Gastroesophageal sphincter (tissue), 4 donors: ENCODE measurements at regions not wholly inside any gene's neighbourhood (a gene's known extent, or its start where the extent isn't known, plus 50 kb on each side); places are given as distances from the start of the nearest gene placed in this dataset.

Experiments used
- ATAC-seq: fragments of 150-250 bp; one replicate; pipeline ENCODE4 v1.9.1; 2016; ENCODE audit warnings: mild to moderate bottlenecking, moderate library complexity
- H3K27ac ChIP-seq, 4 donors: fragments of 200-600 bp; sonication (generic) in 3 of 4; 1 replicate in 3 of 4; 2 replicates in 1 of 4; pipeline ENCODE4 v1.5.1; 2016 to 2019
- H3K27me3 ChIP-seq: fragments of 200-600 bp; sonication (generic); one replicate; pipeline ENCODE4 v1.5.1; 2019
- H3K36me3 ChIP-seq, 2 donors: fragments of 200-600 bp; sonication (generic); one replicate each; pipeline ENCODE4 v1.5.1; 2019; ENCODE audit warnings: control low read depth in 1 of 2
- H3K4me1 ChIP-seq, 3 donors: fragments of 200-600 bp; sonication (generic); 1 replicate in 2 of 3; 2 replicates in 1 of 3; pipeline ENCODE4 v1.5.1; 2016 to 2019; ENCODE audit warnings: control low read depth in 2 of 3
- H3K4me3 ChIP-seq, 2 donors: fragments of 200-600 bp; sonication (generic); one replicate each; pipeline ENCODE4 v1.5.1; 2019; ENCODE audit warnings: mild to moderate bottlenecking in 1 of 2, moderate library complexity in 1 of 2
- H3K9me3 ChIP-seq, 3 donors: fragments of 200-600 bp; sonication (generic); one replicate each; pipeline ENCODE4 v1.5.1; 2017 to 2019; ENCODE audit warnings: control low read depth in 2 of 3
- EP300 ChIP-seq: sonication (generic); formaldehyde crosslinking; IDR thresholded peaks from one replicate; pipeline ENCODE4 v1.6.1; 2017; ENCODE audit warnings: antibody characterized with exemption, mild to moderate bottlenecking
- POLR2A ChIP-seq, 2 donors: fragments of 450-650 bp; IDR thresholded peaks; one replicate each; pipeline ENCODE4 v1.6.1; 2017; ENCODE audit warnings: antibody characterized with exemption in 2 of 2, mild to moderate bottlenecking in 2 of 2, moderate library complexity in 1 of 2
- POLR2AphosphoS5 ChIP-seq: sonication (generic); formaldehyde crosslinking; IDR thresholded peaks from one replicate; pipeline ENCODE4 v1.6.1; 2017; ENCODE audit warnings: antibody characterized with exemption
- WGBS, 2 donors: methylation state at CpG; one replicate each; pipeline ENCODE4 v1.1.5; 2018; ENCODE audit warnings: low coverage in 1 of 2; 5-methylcytosine and 5-hydroxymethylcytosine counted together
- TF ChIP-seq, protein P1 (sequence below), 4 experiments: fragments of 200-600 bp in 2 of 4; fragments of 450-650 bp in 2 of 4; sonication (generic) in 1 of 4; IDR thresholded peaks; one replicate each; pipeline ENCODE4 v1.5.1; 2017 to 2019; ENCODE audit warnings: antibody characterized with exemption in 4 of 4, mild to moderate bottlenecking in 2 of 4, moderate library complexity in 2 of 4

DNA sequence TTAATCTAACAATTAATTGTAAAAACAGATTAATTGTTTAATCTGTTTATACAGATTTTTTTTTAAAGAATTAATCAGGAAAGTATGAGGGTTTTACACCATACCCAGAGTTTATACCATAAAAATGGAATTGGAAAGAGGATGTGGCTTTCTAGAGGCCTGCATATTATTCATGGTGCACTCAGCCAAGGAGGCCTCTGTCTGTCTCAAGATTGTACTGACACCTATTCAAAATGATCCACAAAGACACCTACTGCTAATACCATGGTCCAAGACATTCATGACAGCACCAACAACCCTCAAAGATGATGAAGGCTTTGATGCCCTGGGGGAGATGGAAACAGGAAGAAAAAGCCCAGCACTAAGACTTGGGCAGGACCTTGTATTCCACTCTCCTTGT lies 58.1 kb upstream of the MAST4 start:
- no peak overlapping the region for H3K4me3 ChIP-seq
- no peaks in the 10 kb centered on the region for H3K36me3 ChIP-seq
- no peak overlapping the region for H3K27ac ChIP-seq
- no peak for ATAC-seq
- no peaks in the 10 kb centered on the region for H3K9me3 ChIP-seq
- H3K4me1 ChIP-seq, result no peaks in the 10 kb centered on the region
- TF ChIP-seq EP300 (no peak), POLR2AphosphoS5 (no peak), POLR2A (IDR thresholded peaks at IDR 0.05) (no peak)
- H3K27me3 ChIP-seq, result no peaks in the 10 kb centered on the region

DNA sequence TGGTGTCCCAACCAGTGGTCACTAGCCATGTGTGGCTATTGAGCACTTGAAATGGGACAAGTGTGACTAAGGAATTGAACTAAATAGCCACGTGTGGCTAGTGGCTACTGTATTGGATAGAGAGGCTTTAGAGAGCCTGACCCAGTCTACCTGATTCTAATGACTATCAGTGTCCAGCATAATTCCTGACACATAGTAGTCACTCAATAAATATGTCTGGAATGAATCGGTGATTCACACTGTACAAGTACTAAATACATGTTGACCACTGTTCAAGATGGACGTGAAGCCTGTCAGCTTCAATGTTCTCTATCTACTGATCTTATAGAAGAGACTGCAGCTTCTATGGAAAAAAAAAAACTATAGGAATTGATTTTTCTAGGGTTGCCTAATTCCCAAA lies 57.7 kb upstream of the MAST4 start:
- no peak for ATAC-seq
- 92 to 94% methylated on average over 2 to 3 of the region's 3 CpGs for WGBS, 2 donors
- Histone ChIP-seq H3K9me3 (no peaks in the 10 kb centered on the region), H3K27me3 (no peaks in the 10 kb centered on the region), H3K27ac (no peak overlapping the region), H3K36me3 (no peaks in the 10 kb centered on the region), H3K4me3 (no peak overlapping the region), H3K4me1 (no peaks in the 10 kb centered on the region)
- TF ChIP-seq POLR2AphosphoS5, result no peak
- no peak for TF ChIP-seq EP300
- TF ChIP-seq POLR2A (IDR thresholded peaks at IDR 0.05), result no peak
- TF ChIP-seq, protein P1, sequence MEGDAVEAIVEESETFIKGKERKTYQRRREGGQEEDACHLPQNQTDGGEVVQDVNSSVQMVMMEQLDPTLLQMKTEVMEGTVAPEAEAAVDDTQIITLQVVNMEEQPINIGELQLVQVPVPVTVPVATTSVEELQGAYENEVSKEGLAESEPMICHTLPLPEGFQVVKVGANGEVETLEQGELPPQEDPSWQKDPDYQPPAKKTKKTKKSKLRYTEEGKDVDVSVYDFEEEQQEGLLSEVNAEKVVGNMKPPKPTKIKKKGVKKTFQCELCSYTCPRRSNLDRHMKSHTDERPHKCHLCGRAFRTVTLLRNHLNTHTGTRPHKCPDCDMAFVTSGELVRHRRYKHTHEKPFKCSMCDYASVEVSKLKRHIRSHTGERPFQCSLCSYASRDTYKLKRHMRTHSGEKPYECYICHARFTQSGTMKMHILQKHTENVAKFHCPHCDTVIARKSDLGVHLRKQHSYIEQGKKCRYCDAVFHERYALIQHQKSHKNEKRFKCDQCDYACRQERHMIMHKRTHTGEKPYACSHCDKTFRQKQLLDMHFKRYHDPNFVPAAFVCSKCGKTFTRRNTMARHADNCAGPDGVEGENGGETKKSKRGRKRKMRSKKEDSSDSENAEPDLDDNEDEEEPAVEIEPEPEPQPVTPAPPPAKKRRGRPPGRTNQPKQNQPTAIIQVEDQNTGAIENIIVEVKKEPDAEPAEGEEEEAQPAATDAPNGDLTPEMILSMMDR (IDR thresholded peaks at IDR 0.05), result no peak

DNA sequence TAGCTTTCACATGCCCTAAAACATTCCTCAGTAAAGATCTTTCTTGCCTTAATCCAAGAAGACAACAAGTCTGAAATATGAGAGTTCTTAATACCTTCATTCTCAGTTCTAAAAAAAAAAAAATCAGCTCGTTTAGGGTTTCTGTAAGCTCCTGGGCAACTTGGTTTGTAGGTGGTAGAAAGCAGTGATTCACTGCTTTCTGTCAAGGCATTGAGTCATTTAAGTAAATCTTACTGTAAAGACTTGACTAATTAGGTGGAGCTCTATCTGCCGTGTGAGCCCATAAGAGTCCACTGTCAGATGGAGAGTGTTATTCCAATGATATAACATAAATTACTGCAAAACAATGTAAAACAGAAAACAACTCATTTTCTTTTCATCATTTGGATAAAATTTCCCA lies 56.1 kb upstream of the MAST4 start:
- H3K27me3 ChIP-seq, result no peaks in the 10 kb centered on the region
- no peaks in the 10 kb centered on the region for H3K4me1 ChIP-seq
- no peak overlapping the region for H3K4me3 ChIP-seq
- no peak for TF ChIP-seq POLR2AphosphoS5
- TF ChIP-seq, protein P1 (IDR thresholded peaks at IDR 0.05), result no peak
- TF ChIP-seq EP300, result no peak
- TF ChIP-seq POLR2A (IDR thresholded peaks at IDR 0.05), result no peak
- no peak for ATAC-seq
- H3K27ac ChIP-seq, result no peak overlapping the region
- no peaks in the 10 kb centered on the region for H3K9me3 ChIP-seq
- H3K36me3 ChIP-seq, result no peaks in the 10 kb centered on the region
- 9 to 36% methylated on average over 2 of the region's 2 CpGs for WGBS, 2 donors

DNA sequence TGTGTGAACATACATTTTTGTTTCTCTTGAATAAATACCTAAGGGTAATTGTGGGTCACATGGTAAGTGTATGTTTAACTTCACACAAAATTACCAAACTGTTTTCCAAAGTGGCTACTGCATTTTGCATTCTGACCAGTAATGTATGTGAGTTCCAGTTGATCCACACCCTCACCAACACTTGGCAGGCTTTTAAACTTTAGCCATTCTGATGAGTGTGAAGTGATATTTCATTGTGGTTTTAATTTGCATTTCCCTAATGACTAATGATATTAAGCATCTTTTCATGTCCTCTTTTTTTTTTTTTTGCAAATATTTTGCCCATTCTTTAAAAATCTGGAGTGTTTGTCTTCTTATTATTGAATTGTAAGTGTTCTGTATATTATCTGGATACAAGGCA lies 53.5 kb upstream of the MAST4 start:
- no peaks in the 10 kb centered on the region for H3K4me1 ChIP-seq
- TF ChIP-seq POLR2A (IDR thresholded peaks at IDR 0.05) (no peak), EP300 (no peak), POLR2AphosphoS5 (no peak)
- TF ChIP-seq, protein P1 (IDR thresholded peaks at IDR 0.05), result no peak
- ATAC-seq, result no peak
- peaks cover 0 to 8% (median 0%) of the 10 kb centered on the region in 3 donors for H3K9me3 ChIP-seq
- H3K27me3 ChIP-seq, result no peaks in the 10 kb centered on the region
- no peak overlapping the region for H3K4me3 ChIP-seq
- no peaks in the 10 kb centered on the region for H3K36me3 ChIP-seq
- H3K27ac ChIP-seq, result no peak overlapping the region
